HEK293 (cell line): ENCODE measurements at regions not wholly inside any gene's neighbourhood (a gene's known extent, or its start where the extent isn't known, plus 50 kb on each side); places are given as distances from the start of the nearest gene placed in this dataset.

ENCODE experiments used
- CTCF ChIA-PET: fragments of 350-600 bp; formaldehyde crosslinking; extraction: SDS; loops from one replicate; lab custom pipeline; 2021; ENCODE audit warnings: antibody characterized with exemption; lab: Yijun Ruan, JAX
- POLR2A ChIA-PET: fragments of 300-600 bp; formaldehyde crosslinking; extraction: SDS; loops from one replicate; lab custom pipeline; 2020; ENCODE audit warnings: antibody characterized with exemption, inconsistent platforms; lab: Yijun Ruan, JAX
- H3K27ac ChIP-seq: fragments of 200-500 bp; sonication (Bioruptor generic); 2 replicates; pipeline ENCODE4 v1.5.1; 2014; ENCODE audit warnings: low read depth, low read length, control low read depth, inconsistent platforms; ENCODE audit errors: extremely low read depth
- H3K36me3 ChIP-seq, 2 experiments: fragments of 200-500 bp in 1 of 2; sonication (Bioruptor generic) in 1 of 2; 1 replicate in 1 of 2; 2 replicates in 1 of 2; pipeline ENCODE4 v1.5.1; 2014 to 2017; ENCODE audit warnings: inconsistent platforms in 2 of 2, low read length in 2 of 2; ENCODE audit not compliant: control insufficient read depth in 2 of 2, insufficient read depth in 1 of 2
- H3K4me1 ChIP-seq: fragments of 200-500 bp; sonication (Bioruptor generic); 2 replicates; pipeline ENCODE4 v1.5.1; 2014; ENCODE audit warnings: mild to moderate bottlenecking, low read length, inconsistent platforms; ENCODE audit not compliant: control insufficient read depth, insufficient read depth
- H3K4me3 ChIP-seq: 2 replicates; pipeline ENCODE4 v1.5.1; 2011; ENCODE audit warnings: low read depth, mild to moderate bottlenecking, control low read depth, low read length, moderate library complexity
- H3K9me3 ChIP-seq: fragments of 200-500 bp; sonication (Bioruptor generic); 2 replicates; pipeline ENCODE4 v1.5.1; 2014; ENCODE audit warnings: low read depth, low read length, inconsistent platforms; ENCODE audit not compliant: control insufficient read depth, insufficient read depth
- ELK4 ChIP-seq: IDR thresholded peaks from 2 replicates; pipeline ENCODE4 v1.6.1; 2011; ENCODE audit warnings: mild to moderate bottlenecking, low read depth, low read length, borderline replicate concordance
- FEZF1 ChIP-seq: fragments of 450-650 bp; formaldehyde crosslinking; IDR thresholded peaks from 2 replicates; pipeline ENCODE4 v1.5.1; 2016; ENCODE audit warnings: missing biosample characterization, missing genetic modification characterization
- HOXD13 ChIP-seq: sonication (generic); formaldehyde crosslinking; IDR thresholded peaks from 2 replicates; pipeline ENCODE4 v1.8.0; 2022; ENCODE audit warnings: missing genetic modification reagents, borderline replicate concordance
- PRDM1 ChIP-seq: fragments of 450-650 bp; formaldehyde crosslinking; IDR thresholded peaks from 2 replicates; pipeline ENCODE4; 2016; ENCODE audit warnings: missing biosample characterization, missing genetic modification characterization
- RBAK ChIP-seq: fragments of 450-650 bp; formaldehyde crosslinking; IDR thresholded peaks from 2 replicates; pipeline ENCODE4 v1.5.1; 2016; ENCODE audit warnings: missing biosample characterization, missing genetic modification characterization
- ZBTB48 ChIP-seq: fragments of 450-650 bp; formaldehyde crosslinking; IDR thresholded peaks from 2 replicates; pipeline ENCODE4 v1.5.1; 2016; ENCODE audit warnings: missing biosample characterization, missing genetic modification characterization
- ZFP37 ChIP-seq: fragments of 450-650 bp; formaldehyde crosslinking; IDR thresholded peaks from 2 replicates; pipeline ENCODE4 v1.5.1; 2016; ENCODE audit warnings: missing biosample characterization, missing genetic modification characterization
- ZFP69B ChIP-seq: fragments of 450-650 bp; formaldehyde crosslinking; IDR thresholded peaks from 2 replicates; pipeline ENCODE4 v1.5.1; 2016; ENCODE audit warnings: missing biosample characterization, missing genetic modification characterization
- ZNF155 ChIP-seq: fragments of 450-650 bp; formaldehyde crosslinking; IDR thresholded peaks from 2 replicates; pipeline ENCODE4 v1.5.1; 2016; ENCODE audit warnings: missing biosample characterization, missing genetic modification characterization
- ZNF174 ChIP-seq: fragments of 450-650 bp; formaldehyde crosslinking; IDR thresholded peaks from 2 replicates; pipeline ENCODE4 v1.5.0; 2017; ENCODE audit warnings: missing biosample characterization, mild to moderate bottlenecking, missing genetic modification characterization
- ZNF214 ChIP-seq: fragments of 450-650 bp; formaldehyde crosslinking; IDR thresholded peaks from 2 replicates; pipeline ENCODE4 v1.5.1; 2017; ENCODE audit warnings: missing biosample characterization, mild to moderate bottlenecking, missing genetic modification characterization, borderline replicate concordance
- ZNF248 ChIP-seq: fragments of 450-650 bp; formaldehyde crosslinking; IDR thresholded peaks from 2 replicates; pipeline ENCODE4 v1.5.1; 2017; ENCODE audit warnings: missing biosample characterization, missing genetic modification characterization
- ZNF274 ChIP-seq, 2 experiments: fragments of 200-500 bp in 1 of 2; fragments of 450-650 bp in 1 of 2; sonication (Bioruptor generic) in 1 of 2; formaldehyde crosslinking in 1 of 2; IDR thresholded peaks; 2 replicates each; pipeline versions ENCODE4 v1.5.1 to v1.6.1; 2014 to 2016; ENCODE audit warnings: borderline replicate concordance in 1 of 2, inconsistent platforms in 1 of 2, low read length in 1 of 2, missing biosample characterization in 1 of 2, missing genetic modification characterization in 1 of 2
- ZNF280D ChIP-seq: fragments of 450-650 bp; formaldehyde crosslinking; IDR thresholded peaks from 2 replicates; pipeline ENCODE4 v1.5.1; 2016; ENCODE audit warnings: missing biosample characterization, missing genetic modification characterization
- ZNF311 ChIP-seq: fragments of 450-650 bp; formaldehyde crosslinking; IDR thresholded peaks from 2 replicates; pipeline ENCODE4 v1.5.1; 2017; ENCODE audit warnings: missing biosample characterization, missing genetic modification characterization, borderline replicate concordance
- ZNF354C ChIP-seq: fragments of 450-650 bp; formaldehyde crosslinking; IDR thresholded peaks from 2 replicates; pipeline ENCODE4 v1.5.1; 2016; ENCODE audit warnings: missing biosample characterization, missing genetic modification characterization, low read depth, borderline replicate concordance
- ZNF423 ChIP-seq: fragments of 450-650 bp; formaldehyde crosslinking; IDR thresholded peaks from 2 replicates; pipeline ENCODE4 v1.5.1; 2016; ENCODE audit warnings: missing biosample characterization, missing genetic modification characterization
- ZNF501 ChIP-seq: fragments of 450-650 bp; formaldehyde crosslinking; IDR thresholded peaks from 2 replicates; pipeline ENCODE4 v1.5.1; 2016; ENCODE audit warnings: missing biosample characterization, missing genetic modification characterization
- ZNF645 ChIP-seq: fragments of 450-650 bp; formaldehyde crosslinking; IDR thresholded peaks from 2 replicates; pipeline ENCODE4; 2016; ENCODE audit warnings: missing biosample characterization, missing genetic modification characterization
- ZNF670 ChIP-seq: fragments of 450-650 bp; formaldehyde crosslinking; IDR thresholded peaks from 2 replicates; pipeline ENCODE4 v1.5.1; 2016; ENCODE audit warnings: missing biosample characterization, missing genetic modification characterization, low read depth
- ZNF768 ChIP-seq: fragments of 450-650 bp; formaldehyde crosslinking; IDR thresholded peaks from 2 replicates; pipeline ENCODE4 v1.5.1; 2018; ENCODE audit warnings: missing biosample characterization, mild to moderate bottlenecking, missing genetic modification characterization
- ZXDB ChIP-seq: fragments of 450-650 bp; formaldehyde crosslinking; IDR thresholded peaks from 2 replicates; pipeline ENCODE4 v1.5.1; 2016; ENCODE audit warnings: missing biosample characterization, missing genetic modification characterization

DNA sequence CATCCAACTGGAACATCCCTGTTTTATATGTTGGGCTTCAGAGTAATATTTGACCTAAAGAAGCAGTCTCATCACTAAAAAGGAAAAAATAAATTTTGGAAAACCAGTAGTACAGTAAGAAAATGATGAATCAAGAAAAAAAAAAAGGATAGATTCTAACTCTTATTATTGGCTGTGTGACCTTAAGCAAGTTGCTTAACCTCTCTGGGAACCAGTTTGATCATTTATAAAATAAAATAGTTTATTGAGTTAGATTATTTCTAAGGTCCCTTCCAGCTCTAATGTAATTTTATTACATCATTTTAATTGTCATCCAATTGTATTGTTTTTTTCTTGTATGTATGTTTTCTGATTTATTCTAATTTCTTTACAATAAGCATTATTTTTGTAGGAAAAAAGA is 127.0 kb downstream of the PRELID2 start:
- TF ChIP-seq ZXDB (no peak), ZNF768 (tag by site-specific recombination) (0 out of 2 replicates have a peak, but pooled peaks have one; percentile 34)
- no peak overlapping the region for H3K27ac ChIP-seq
- no peaks in the 10 kb centered on the region for H3K4me1 ChIP-seq
- H3K9me3 ChIP-seq, result no peaks in the 10 kb centered on the region
- CTCF ChIA-PET, result interaction anchor here (1.3 to 2.1 kb wide), 3 partner anchors 10 to 28 kb away, joined by 3 to 7 read pairs (median 6); no protein-coding TSS in a partner anchor
- no peaks in the 10 kb centered on the region for H3K36me3 ChIP-seq
- POLR2A ChIA-PET, result no interaction called here
- no peak overlapping the region for H3K4me3 ChIP-seq

- CTCF ChIA-PET, result interaction anchor here (0.6 to 1.1 kb wide), 5 partner anchors 15 to 1880 kb away, joined by 3 to 5 read pairs (median 3); no protein-coding TSS in a partner anchor
Measured at GRCh38 chr5:145704724-145705123, 130.4 kb downstream of the PRELID2 start.

DNA sequence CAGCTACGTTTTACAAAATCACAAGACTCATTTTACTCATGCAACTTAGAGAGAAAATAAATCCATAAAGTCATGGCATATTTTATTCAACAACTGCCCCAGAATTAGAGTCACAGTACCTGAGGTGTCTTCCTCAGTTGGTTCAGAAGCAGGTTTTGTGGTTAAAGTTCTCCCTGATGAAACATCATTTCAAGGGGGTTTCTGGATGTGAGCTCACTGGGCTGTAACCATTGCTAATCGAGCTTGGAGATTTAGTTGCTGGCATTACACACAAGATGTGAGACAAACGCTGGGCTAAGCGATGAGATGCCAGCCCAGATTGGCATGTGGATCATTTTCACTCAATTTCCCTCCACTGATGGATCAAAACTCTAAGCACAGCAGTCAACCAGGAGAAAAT is 131.3 kb downstream of the PRELID2 start:
- no peak for TF ChIP-seq ZNF248 (tag by site-specific recombination)
- TF ChIP-seq, all 188 proteins: peak for 0
- Histone ChIP-seq H3K4me3 (no peak overlapping the region), H3K4me1 (no peaks in the 10 kb centered on the region), H3K9me3 (no peaks in the 10 kb centered on the region), H3K36me3 (no peaks in the 10 kb centered on the region), H3K27ac (no peak overlapping the region)
- ChIA-PET POLR2A (no interaction called here), CTCF (interaction anchor here (0.6 kb wide), 1 partner anchor 460 kb away, joined by 3 read pairs; no protein-coding TSS in a partner anchor)

More at GRCh38 chr5:145704724-145705123, 130.4 kb downstream of the PRELID2 start:
- H3K4me1 ChIP-seq, result no peaks in the 10 kb centered on the region
- no peak overlapping the region for H3K27ac ChIP-seq
- no peaks in the 10 kb centered on the region for H3K9me3 ChIP-seq
- no peaks in the 10 kb centered on the region for H3K36me3 ChIP-seq
- no peak overlapping the region for H3K4me3 ChIP-seq
- POLR2A ChIA-PET, result no interaction called here
- TF ChIP-seq ZNF155, result no peak
- TF ChIP-seq FEZF1 (tag by site-specific recombination), result no peak
- TF ChIP-seq ZNF768 (tag by site-specific recombination), result no peak
- no peak for TF ChIP-seq ZFP37 (tag by site-specific recombination)
- TF ChIP-seq ELK4, result no peak
- no peak for TF ChIP-seq ZNF311 (tag by site-specific recombination)
- no peak for TF ChIP-seq PRDM1 (tag by site-specific recombination)
- TF ChIP-seq ZNF174 (tag by site-specific recombination), result no peak
- no peak for TF ChIP-seq ZNF501

GRCh38 chr5:145701404-145701803 is 133.7 kb downstream of the PRELID2 start:
- Histone ChIP-seq H3K36me3 (no peaks in the 10 kb centered on the region), H3K4me3 (no peak overlapping the region), H3K27ac (no peak overlapping the region), H3K9me3 (no peaks in the 10 kb centered on the region), H3K4me1 (no peaks in the 10 kb centered on the region)
- CTCF ChIA-PET, result no interaction called here
- POLR2A ChIA-PET, result no interaction called here
- TF ChIP-seq ZNF274 (IDR thresholded peaks at IDR 0.05; ENCODE audit: low read length), result no peak
- TF ChIP-seq ZNF274 (tag by site-specific recombination; IDR thresholded peaks at IDR 0.05; ENCODE audit: borderline replicate concordance), result no peak
- no peak for TF ChIP-seq ZNF214 (tag by site-specific recombination)
- no peak for TF ChIP-seq ZNF645
- no peak for TF ChIP-seq ZNF670 (tag by site-specific recombination)
- no peak for TF ChIP-seq HOXD13 (CRISPR knock-in tag)
- no peak for TF ChIP-seq FEZF1 (tag by site-specific recombination)
- no peak for TF ChIP-seq RBAK (tag by site-specific recombination)
- TF ChIP-seq ZFP69B (tag by site-specific recombination), result no peak
- no peak for TF ChIP-seq ZNF423 (tag by site-specific recombination)
- TF ChIP-seq ZNF280D (tag by site-specific recombination), result no peak
- TF ChIP-seq ZNF354C (tag by site-specific recombination), result no peak
- no peak for TF ChIP-seq ZNF248 (tag by site-specific recombination)
- TF ChIP-seq ZNF768 (tag by site-specific recombination), result no peak
- no peak for TF ChIP-seq ZBTB48 (tag by site-specific recombination)
